NCI-H82 (cell line): ENCODE measurements at regions not wholly inside any gene's neighbourhood (a gene's known extent, or its start where the extent isn't known, plus 50 kb on each side); places are given as distances from the start of the nearest gene placed in this dataset.
A peak's percentile ranks its signal among the peaks of the same experiment; 100 is the strongest.

Source experiments
- DNase-seq: peaks from one replicate; lab custom pipeline; 2025; lab: John Stamatoyannopoulos, UW

GRCh38 chr1:5568321-5568720, 423.9 kb downstream of the NPHP4 start:
- no peak for DNase-seq

GRCh38 chr1:5567839-5568238, 424.4 kb downstream of the NPHP4 start:
- no peak for DNase-seq

GRCh38 chr1:5566924-5567323, 425.3 kb downstream of the NPHP4 start:
- DNase-seq: no peak

GRCh38 chr1:5565281-5566125, 426.7 kb downstream of the NPHP4 start:
- no peak for DNase-seq

GRCh38 chr1:5564578-5565257, 427.5 kb downstream of the NPHP4 start:
- DNase-seq: no peak

GRCh38 chr1:5563861-5564577, 428.2 kb downstream of the NPHP4 start:
- DNase-seq: no peak

GRCh38 chr1:5562769-5563168, 429.5 kb downstream of the NPHP4 start:
- no peak for DNase-seq

- DNase-seq: no peak
These were observed 429.9 kb downstream of the NPHP4 start for GRCh38 chr1:5562331-5562730.

- DNase-seq: no peak
These were observed 433.1 kb downstream of the NPHP4 start for GRCh38 chr1:5559078-5559477.

GRCh38 chr1:5555853-5556252, 436.4 kb downstream of the NPHP4 start:
- no peak for DNase-seq

- DNase-seq: no peak
These were observed 437.4 kb downstream of the NPHP4 start for GRCh38 chr1:5554784-5555183.

GRCh38 chr1:5554111-5554510, 438.1 kb downstream of the NPHP4 start:
- no peak for DNase-seq

GRCh38 chr1:5552787-5553484, 439.3 kb downstream of the NPHP4 start:
- no peak for DNase-seq

- peak; percentile 16 for DNase-seq
These were observed 440.8 kb downstream of the NPHP4 start for GRCh38 chr1:5551274-5551975.

- DNase-seq: peak; percentile 4
These were observed 444.0 kb downstream of the NPHP4 start for GRCh38 chr1:5548266-5548665.

- DNase-seq: no peak
These were observed 449.0 kb downstream of the NPHP4 start for GRCh38 chr1:5543235-5543634.

GRCh38 chr1:5532811-5533210, 459.4 kb downstream of the NPHP4 start:
- no peak for DNase-seq

GRCh38 chr1:5526822-5527551, 465.2 kb downstream of the NPHP4 start:
- DNase-seq: no peak

- no peak for DNase-seq
These were observed 465.9 kb downstream of the NPHP4 start for GRCh38 chr1:5526385-5526750.

- no peak for DNase-seq
These were observed 466.4 kb downstream of the NPHP4 start for GRCh38 chr1:5525597-5526384.
